ENCODE measurements at regions not wholly inside any gene's neighbourhood (a gene's known extent, or its start where the extent isn't known, plus 50 kb on each side); places are given as distances from the start of the nearest gene placed in this dataset.

DNA sequence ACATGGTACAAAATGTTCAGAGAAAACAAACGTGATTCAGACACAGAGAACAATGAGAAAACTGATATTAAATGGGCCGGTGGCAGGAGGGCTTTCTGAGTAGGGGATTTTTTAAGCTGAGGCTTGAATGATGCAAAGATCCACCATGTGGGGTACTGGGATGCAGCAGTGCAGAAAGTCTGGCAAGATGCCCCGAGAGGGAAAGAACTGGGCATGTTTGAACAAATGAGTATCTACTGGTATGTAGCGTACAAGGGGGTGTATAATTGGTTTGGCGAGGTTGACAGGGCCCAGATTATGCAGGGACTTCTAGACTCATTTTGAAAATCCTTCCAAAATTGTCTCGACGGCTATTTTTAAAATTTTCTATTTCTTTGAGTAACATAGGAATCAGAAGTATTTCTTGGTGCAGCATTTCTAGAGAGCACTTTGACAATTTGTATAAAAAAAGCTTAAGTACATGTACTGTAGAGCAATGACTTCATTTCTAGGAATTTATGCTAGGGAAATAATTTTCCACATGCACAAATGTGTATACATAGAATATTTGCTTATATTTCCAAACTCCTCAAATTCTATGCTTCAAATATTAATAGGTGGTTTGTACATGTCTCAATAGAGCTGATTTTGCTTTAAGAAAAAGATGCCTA lies 119.6 kb upstream of the DOK5 start:
- no peak for TF ChIP-seq KDM5A (IDR thresholded peaks at IDR 0.05)
- no peak for TF ChIP-seq POLR2A (IDR thresholded peaks at IDR 0.05; ENCODE audit: low read length)
- no peak for TF ChIP-seq EP300 (IDR thresholded peaks at IDR 0.05)
- TF ChIP-seq, protein P1, sequence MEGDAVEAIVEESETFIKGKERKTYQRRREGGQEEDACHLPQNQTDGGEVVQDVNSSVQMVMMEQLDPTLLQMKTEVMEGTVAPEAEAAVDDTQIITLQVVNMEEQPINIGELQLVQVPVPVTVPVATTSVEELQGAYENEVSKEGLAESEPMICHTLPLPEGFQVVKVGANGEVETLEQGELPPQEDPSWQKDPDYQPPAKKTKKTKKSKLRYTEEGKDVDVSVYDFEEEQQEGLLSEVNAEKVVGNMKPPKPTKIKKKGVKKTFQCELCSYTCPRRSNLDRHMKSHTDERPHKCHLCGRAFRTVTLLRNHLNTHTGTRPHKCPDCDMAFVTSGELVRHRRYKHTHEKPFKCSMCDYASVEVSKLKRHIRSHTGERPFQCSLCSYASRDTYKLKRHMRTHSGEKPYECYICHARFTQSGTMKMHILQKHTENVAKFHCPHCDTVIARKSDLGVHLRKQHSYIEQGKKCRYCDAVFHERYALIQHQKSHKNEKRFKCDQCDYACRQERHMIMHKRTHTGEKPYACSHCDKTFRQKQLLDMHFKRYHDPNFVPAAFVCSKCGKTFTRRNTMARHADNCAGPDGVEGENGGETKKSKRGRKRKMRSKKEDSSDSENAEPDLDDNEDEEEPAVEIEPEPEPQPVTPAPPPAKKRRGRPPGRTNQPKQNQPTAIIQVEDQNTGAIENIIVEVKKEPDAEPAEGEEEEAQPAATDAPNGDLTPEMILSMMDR (IDR thresholded peaks at IDR 0.05), result no peak
- no peak for TF ChIP-seq JUNB (IDR thresholded peaks at IDR 0.05)
- TF ChIP-seq, protein P2, sequence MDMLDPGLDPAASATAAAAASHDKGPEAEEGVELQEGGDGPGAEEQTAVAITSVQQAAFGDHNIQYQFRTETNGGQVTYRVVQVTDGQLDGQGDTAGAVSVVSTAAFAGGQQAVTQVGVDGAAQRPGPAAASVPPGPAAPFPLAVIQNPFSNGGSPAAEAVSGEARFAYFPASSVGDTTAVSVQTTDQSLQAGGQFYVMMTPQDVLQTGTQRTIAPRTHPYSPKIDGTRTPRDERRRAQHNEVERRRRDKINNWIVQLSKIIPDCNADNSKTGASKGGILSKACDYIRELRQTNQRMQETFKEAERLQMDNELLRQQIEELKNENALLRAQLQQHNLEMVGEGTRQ (IDR thresholded peaks at IDR 0.05), result no peak
- TF ChIP-seq, protein P3, sequence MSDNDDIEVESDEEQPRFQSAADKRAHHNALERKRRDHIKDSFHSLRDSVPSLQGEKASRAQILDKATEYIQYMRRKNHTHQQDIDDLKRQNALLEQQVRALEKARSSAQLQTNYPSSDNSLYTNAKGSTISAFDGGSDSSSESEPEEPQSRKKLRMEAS (IDR thresholded peaks at IDR 0.05), result no peak
- no peak for TF ChIP-seq RAD21 (conservative IDR thresholded peaks at IDR 0.05 in 1 of 2, IDR thresholded peaks at IDR 0.05 in 1 of 2)
- no peak for TF ChIP-seq NFE2L2 (conservative IDR thresholded peaks at IDR 0.05; ENCODE audit: low read length)
- TF ChIP-seq RFX5 (IDR thresholded peaks at IDR 0.05), result no peak
- no peak for TF ChIP-seq SREBF2 (IDR thresholded peaks at IDR 0.05)
- no peak for TF ChIP-seq CEBPB (IDR thresholded peaks at IDR 0.05)
- TF ChIP-seq, protein P4, sequence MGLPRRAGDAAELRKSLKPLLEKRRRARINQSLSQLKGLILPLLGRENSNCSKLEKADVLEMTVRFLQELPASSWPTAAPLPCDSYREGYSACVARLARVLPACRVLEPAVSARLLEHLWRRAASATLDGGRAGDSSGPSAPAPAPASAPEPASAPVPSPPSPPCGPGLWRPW (IDR thresholded peaks at IDR 0.05), result no peak
